GM23338 (cell line): ENCODE measurements at regions not wholly inside any gene's neighbourhood (a gene's known extent, or its start where the extent isn't known, plus 50 kb on each side); places are given as distances from the start of the nearest gene placed in this dataset.

Experiments
- ATAC-seq: fragments of 200-7000 bp; cut with Tn5 transposase; 3 replicates; pipeline ENCODE4 v1.9.1; 2020
- DNase-seq: peaks from one replicate; pipeline ENCODE4 v3.0.0-alpha.2; 2015; ENCODE audit warnings: low spot score
- H2AFZ ChIP-seq: fragments of 200-600 bp; sonication (generic); 2 replicates; pipeline ENCODE4 v1.8.0; 2016; ENCODE audit warnings: antibody characterized with exemption, mild to moderate bottlenecking, moderate library complexity
- H3F3A ChIP-seq: fragments of 200-600 bp; sonication (generic); replicated peaks from 2 replicates; pipeline ENCODE4 v1.8.0; 2017; ENCODE audit warnings: antibody characterized with exemption, mixed run types, low read depth
- H3K27ac ChIP-seq: fragments of 200-600 bp; sonication (generic); 2 replicates; pipeline ENCODE4 v1.6.1; 2016; ENCODE audit warnings: low read depth
- H3K27me3 ChIP-seq: fragments of 200-600 bp; sonication (generic); 2 replicates; pipeline ENCODE4 v1.8.0; 2016; ENCODE audit warnings: mild to moderate bottlenecking, mixed run types, moderate library complexity; ENCODE audit not compliant: insufficient read depth
- H3K36me3 ChIP-seq: fragments of 200-600 bp; sonication (generic); 2 replicates; pipeline ENCODE4 v1.8.0; 2016; ENCODE audit warnings: mild to moderate bottlenecking; ENCODE audit not compliant: insufficient read depth
- H3K4me1 ChIP-seq: fragments of 200-600 bp; sonication (generic); 2 replicates; pipeline ENCODE4 v1.8.0; 2016; ENCODE audit warnings: mild to moderate bottlenecking, moderate library complexity; ENCODE audit not compliant: insufficient read depth
- H3K4me2 ChIP-seq: fragments of 200-600 bp; sonication (generic); 2 replicates; pipeline ENCODE4 v1.7.1; 2017; ENCODE audit warnings: mixed run types
- H3K4me3 ChIP-seq: fragments of 200-600 bp; sonication (generic); 2 replicates; pipeline ENCODE4 v1.6.1; 2016; ENCODE audit warnings: mixed run types
- H3K79me2 ChIP-seq: fragments of 200-600 bp; sonication (generic); replicated peaks from 2 replicates; pipeline ENCODE4 v1.8.0; 2017; ENCODE audit warnings: mild to moderate bottlenecking; ENCODE audit not compliant: insufficient read depth
- H3K9me2 ChIP-seq: fragments of 200-600 bp; sonication (generic); 2 replicates; pipeline ENCODE4 v1.8.0; 2017; ENCODE audit not compliant: insufficient read depth
- H4K20me1 ChIP-seq: fragments of 200-600 bp; sonication (generic); replicated peaks from 2 replicates; pipeline ENCODE4 v1.8.0; 2017; ENCODE audit warnings: mild to moderate bottlenecking; ENCODE audit not compliant: insufficient read depth
- H3K27ac Mint-ChIP-seq: 2 replicates; pipeline ENCODE4 v1.8.0; 2020; ENCODE audit warnings: inconsistent platforms, mild to moderate bottlenecking, moderate library complexity, mixed read lengths
- H3K27me3 Mint-ChIP-seq: 3 replicates; pipeline ENCODE4 v1.8.0; 2022; ENCODE audit warnings: low read depth, mild to moderate bottlenecking, moderate library complexity, mixed read lengths, inconsistent platforms; ENCODE audit not compliant: insufficient read depth, poor library complexity
- H3K36me3 Mint-ChIP-seq: 3 replicates; pipeline ENCODE4 v1.8.0; 2021; ENCODE audit warnings: low read depth, mild to moderate bottlenecking, inconsistent platforms, moderate library complexity, mixed read lengths
- H3K4me1 Mint-ChIP-seq: 3 replicates; pipeline ENCODE4 v1.8.0; 2020; ENCODE audit warnings: mild to moderate bottlenecking, inconsistent platforms, mixed read lengths
- H3K4me3 Mint-ChIP-seq: 3 replicates; pipeline ENCODE4 v1.8.0; 2021; ENCODE audit warnings: moderate library complexity, mild to moderate bottlenecking, inconsistent platforms, mixed read lengths
- H3K9me3 Mint-ChIP-seq: 3 replicates; pipeline ENCODE4 v1.8.0; 2020; ENCODE audit warnings: moderate library complexity, mild to moderate bottlenecking, inconsistent platforms, mixed read lengths
- CREB1 ChIP-seq: fragments of 250-450 bp; sonication (Bioruptor Pico); IDR thresholded peaks from 2 replicates; pipeline ENCODE4 v1.5.0; 2020; ENCODE audit warnings: low read depth, mild to moderate bottlenecking, moderate library complexity
- ETS1 ChIP-seq: IDR thresholded peaks from 2 replicates; pipeline ENCODE4 v1.6.1; 2016; ENCODE audit warnings: antibody characterized with exemption
- EZH2 ChIP-seq: fragments of 200-600 bp; sonication (generic); IDR thresholded peaks from one replicate; pipeline ENCODE4 v1.8.0; 2017; ENCODE audit warnings: antibody characterized with exemption, mild to moderate bottlenecking, low read depth; ENCODE audit not compliant: unreplicated experiment
- EZH2phosphoT487 ChIP-seq: fragments of 200-600 bp; sonication (generic); IDR thresholded peaks from one replicate; pipeline ENCODE4 v1.8.1; 2018; ENCODE audit warnings: antibody characterized with exemption; ENCODE audit not compliant: unreplicated experiment
- NANOG ChIP-seq: IDR thresholded peaks from 2 replicates; pipeline ENCODE4 v1.6.1; 2016; ENCODE audit warnings: antibody characterized with exemption, borderline replicate concordance
- POLR2AphosphoS5 ChIP-seq: IDR thresholded peaks from 2 replicates; pipeline ENCODE4 v1.6.1; 2016; ENCODE audit warnings: antibody characterized with exemption, low read depth
- REST ChIP-seq: IDR thresholded peaks from one replicate; pipeline ENCODE4 v1.6.1; 2018; ENCODE audit warnings: antibody characterized with exemption; ENCODE audit not compliant: unreplicated experiment
- STAT1 ChIP-seq: IDR thresholded peaks from one replicate; pipeline ENCODE4 v1.6.1; 2016; ENCODE audit warnings: antibody characterized with exemption; ENCODE audit not compliant: unreplicated experiment
- ZNF114 ChIP-seq: fragments of 250-450 bp; sonication (Bioruptor Pico); IDR thresholded peaks from 2 replicates; pipeline ENCODE4 v1.5.0; 2020; ENCODE audit warnings: mild to moderate bottlenecking, moderate library complexity
- ZNF462 ChIP-seq: fragments of 250-450 bp; sonication (Bioruptor Pico); IDR thresholded peaks from 2 replicates; pipeline ENCODE4 v1.5.0; 2020; ENCODE audit warnings: mild to moderate bottlenecking, moderate library complexity

GRCh38 chr16:86362155-86362849, 148.0 kb upstream of the FOXF1 start:
- peaks cover 40% of the 10 kb centered on the region for H3K4me1 Mint-ChIP-seq
- TF ChIP-seq ETS1 (peak; percentile 35; the same call in 1 of the 2 replicates), CREB1 (CRISPR knock-in tag) (peak; percentile 27; the same call in 1 of the 2 replicates), EZH2phosphoT487 (no peak)
- no peak overlapping the region for H3K27ac ChIP-seq
- H3K79me2 ChIP-seq = no peaks in the 10 kb centered on the region
- no peak overlapping the region for H3K4me3 ChIP-seq
- no peak overlapping the region for H3K4me2 ChIP-seq
- peak; percentile 67 for ATAC-seq
- H3F3A ChIP-seq = 0 out of 2 replicates have a peak, but pooled peaks cover 2% of the 10 kb centered on the region
- no peak overlapping the region for H3K27ac Mint-ChIP-seq
- H2AFZ ChIP-seq = no peak overlapping the region
- peaks cover 6% of the 10 kb centered on the region for H3K27me3 Mint-ChIP-seq
- peaks cover 33% of the 10 kb centered on the region for H3K4me1 ChIP-seq
- peaks cover 3% of the 10 kb centered on the region; the same call in 2 of the 3 replicates for H3K9me3 Mint-ChIP-seq
- no peaks in the 10 kb centered on the region for H4K20me1 ChIP-seq
- no peaks in the 10 kb centered on the region for H3K36me3 ChIP-seq
- H3K4me3 Mint-ChIP-seq = no peak overlapping the region
- no peaks in the 10 kb centered on the region for H3K9me2 ChIP-seq
- DNase-seq = peak; percentile 57
- no peaks in the 10 kb centered on the region for H3K27me3 ChIP-seq
- peaks cover 3% of the 10 kb centered on the region; the same call in 1 of the 3 replicates for H3K36me3 Mint-ChIP-seq

- Histone ChIP-seq H3K27ac (no peak overlapping the region), H3K4me3 (no peak overlapping the region), H4K20me1 (no peaks in the 10 kb centered on the region), H3K27me3 (no peaks in the 10 kb centered on the region), H3F3A (0 out of 2 replicates have a peak, but pooled peaks cover 2% of the 10 kb centered on the region), H2AFZ (no peak overlapping the region), H3K79me2 (no peaks in the 10 kb centered on the region), H3K36me3 (no peaks in the 10 kb centered on the region), H3K4me2 (no peak overlapping the region), H3K4me1 (peaks cover 39% of the 10 kb centered on the region), H3K9me2 (no peaks in the 10 kb centered on the region)
- peaks cover 3% of the 10 kb centered on the region; the same call in 1 of the 3 replicates for H3K36me3 Mint-ChIP-seq
- H3K9me3 Mint-ChIP-seq = peaks cover 3% of the 10 kb centered on the region; the same call in 2 of the 3 replicates
- no peak overlapping the region for H3K4me3 Mint-ChIP-seq
- DNase-seq (no peak), ATAC-seq (no peak)
- H3K27me3 Mint-ChIP-seq = peaks cover 5% of the 10 kb centered on the region
- peaks cover 47% of the 10 kb centered on the region for H3K4me1 Mint-ChIP-seq
- no peak overlapping the region for H3K27ac Mint-ChIP-seq
- TF ChIP-seq REST (no peak), ZNF114 (CRISPR knock-in tag) (no peak), POLR2AphosphoS5 (no peak), NANOG (no peak), STAT1 (no peak), ZNF462 (CRISPR knock-in tag) (no peak), EZH2 (no peak), CREB1 (CRISPR knock-in tag) (no peak)
Observed at GRCh38 chr16:86363057-86363490, 147.3 kb upstream of the FOXF1 start.
